BLaER1 (cell line): ENCODE measurements at regions not wholly inside any gene's neighbourhood (a gene's known extent, or its start where the extent isn't known, plus 50 kb on each side); places are given as distances from the start of the nearest gene placed in this dataset.

Source experiments
- H3K27ac ChIP-seq: shearing (Covaris generic); formaldehyde crosslinking; 2 replicates; pipeline ENCODE4 v1.8.1; 2022
- H3K27me3 ChIP-seq: shearing (Covaris generic); formaldehyde crosslinking; 2 replicates; pipeline ENCODE4 v1.8.1; 2022
- H3K36me3 ChIP-seq: shearing (Covaris generic); formaldehyde crosslinking; 2 replicates; pipeline ENCODE4 v1.8.1; 2022
- H3K4me1 ChIP-seq: shearing (Covaris generic); formaldehyde crosslinking; 2 replicates; pipeline ENCODE4 v1.8.1; 2022
- H3K4me2 ChIP-seq: shearing (Covaris generic); formaldehyde crosslinking; 2 replicates; pipeline ENCODE4 v1.8.1; 2022
- H3K4me3 ChIP-seq: shearing (Covaris generic); formaldehyde crosslinking; 2 replicates; pipeline ENCODE4 v1.8.1; 2022
- H3K9ac ChIP-seq: shearing (Covaris generic); formaldehyde crosslinking; 2 replicates; pipeline ENCODE4 v1.8.1; 2022
- H3K9me3 ChIP-seq: shearing (Covaris generic); formaldehyde crosslinking; 2 replicates; pipeline ENCODE4 v1.8.1; 2022
- H4K20me1 ChIP-seq: shearing (Covaris generic); formaldehyde crosslinking; 2 replicates; pipeline ENCODE4 v1.8.1; 2022
- Cebpa-rat ChIP-seq: shearing (Covaris generic); IDR thresholded peaks from 2 replicates; pipeline ENCODE4 v1.8.1; 2022

- H3K9me3 ChIP-seq = no peaks in the 10 kb centered on the region
- no peak overlapping the region for H3K4me3 ChIP-seq
- no peak overlapping the region for H3K9ac ChIP-seq
- no peak for TF ChIP-seq Cebpa-rat
- H3K27ac ChIP-seq = no peak overlapping the region
- no peak overlapping the region for H3K4me2 ChIP-seq
- no peaks in the 10 kb centered on the region for H4K20me1 ChIP-seq
- no peaks in the 10 kb centered on the region for H3K27me3 ChIP-seq
- H3K4me1 ChIP-seq = no peaks in the 10 kb centered on the region
- H3K36me3 ChIP-seq = no peaks in the 10 kb centered on the region
These were observed 744.8 kb upstream of the HS3ST1 start for GRCh38 chr4:12173496-12173895.

DNA sequence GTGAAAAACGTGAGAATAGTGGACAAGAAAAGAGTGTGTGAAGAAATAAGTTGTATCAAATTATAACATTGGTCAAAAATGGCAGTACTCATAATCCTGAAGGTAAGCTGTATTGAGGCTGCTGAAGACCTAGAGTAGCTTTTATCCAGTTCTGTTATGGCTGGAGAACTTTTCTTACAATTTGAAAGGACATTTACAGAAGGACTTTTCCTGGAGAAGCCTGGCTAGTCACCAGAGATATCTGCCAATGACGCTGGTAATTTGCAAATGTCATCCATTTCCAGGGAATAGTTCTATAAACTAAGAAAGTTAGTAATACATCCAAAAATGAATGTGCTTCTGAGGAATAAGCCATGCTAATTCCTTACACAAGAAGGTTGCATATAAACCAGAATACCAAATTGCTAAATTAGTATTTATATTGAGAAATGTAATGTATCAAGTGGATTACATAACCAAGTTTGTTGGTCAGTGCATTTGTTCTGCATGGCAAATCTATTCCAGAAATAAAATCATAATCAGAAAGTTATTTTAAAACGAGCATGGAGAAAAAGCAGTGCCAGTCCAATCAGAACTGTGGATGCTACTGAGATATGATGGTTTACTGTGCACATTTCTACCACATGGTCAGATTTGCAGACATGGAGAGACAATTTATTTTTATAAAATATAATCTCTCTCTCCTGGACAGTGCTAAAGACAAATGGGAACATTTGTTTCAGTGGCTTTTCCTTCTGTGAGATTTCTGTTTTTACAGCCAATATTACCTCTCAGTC is 743.7 kb upstream of the HS3ST1 start:
- Histone ChIP-seq H3K27ac (no peak overlapping the region), H4K20me1 (no peaks in the 10 kb centered on the region)

GRCh38 chr4:12170308-12170707 is 741.6 kb upstream of the HS3ST1 start:
- Histone ChIP-seq H4K20me1 (no peaks in the 10 kb centered on the region), H3K4me2 (no peak overlapping the region), H3K9ac (no peak overlapping the region), H3K9me3 (no peaks in the 10 kb centered on the region), H3K36me3 (no peaks in the 10 kb centered on the region), H3K27me3 (no peaks in the 10 kb centered on the region), H3K4me1 (no peaks in the 10 kb centered on the region), H3K4me3 (no peak overlapping the region), H3K27ac (no peak overlapping the region)
- no peak for TF ChIP-seq Cebpa-rat

More for the DNA sequence above, 743.7 kb upstream of the HS3ST1 start:
- no peaks in the 10 kb centered on the region for H3K27me3 ChIP-seq
- TF ChIP-seq Cebpa-rat = no peak
- H3K36me3 ChIP-seq = no peaks in the 10 kb centered on the region
- H3K4me1 ChIP-seq = no peaks in the 10 kb centered on the region
- H3K9ac ChIP-seq = no peak overlapping the region
- H3K4me3 ChIP-seq = no peak overlapping the region
- no peaks in the 10 kb centered on the region for H3K9me3 ChIP-seq
- no peak overlapping the region for H3K4me2 ChIP-seq

GRCh38 chr4:12165616-12166015 is 736.9 kb upstream of the HS3ST1 start:
- TF ChIP-seq Cebpa-rat = no peak
- no peaks in the 10 kb centered on the region for H3K27me3 ChIP-seq
- H4K20me1 ChIP-seq = no peaks in the 10 kb centered on the region
- no peaks in the 10 kb centered on the region for H3K4me1 ChIP-seq
- no peak overlapping the region for H3K4me2 ChIP-seq
- no peaks in the 10 kb centered on the region for H3K9me3 ChIP-seq
- H3K27ac ChIP-seq = no peak overlapping the region
- no peaks in the 10 kb centered on the region for H3K36me3 ChIP-seq
- no peak overlapping the region for H3K9ac ChIP-seq
- H3K4me3 ChIP-seq = no peak overlapping the region

DNA sequence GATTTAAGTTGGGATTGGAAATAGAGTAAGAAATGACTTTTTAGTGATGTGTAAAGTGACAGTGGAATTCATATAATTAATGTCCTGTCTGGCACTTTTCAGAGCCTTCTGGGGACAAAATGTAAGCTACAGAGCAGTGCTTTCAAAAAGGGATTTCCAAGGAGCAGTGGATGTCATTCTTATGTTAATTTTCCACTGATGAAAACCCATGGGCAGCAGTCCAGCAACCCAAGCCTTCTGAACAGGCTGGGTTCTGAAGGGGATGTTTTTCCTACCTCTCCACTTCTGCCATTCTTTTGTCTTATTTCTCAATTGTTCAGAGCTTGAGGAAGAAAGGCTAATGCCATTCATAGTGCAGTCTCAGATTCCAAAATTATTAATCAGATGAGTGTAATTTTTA is 717.6 kb upstream of the HS3ST1 start:
- Histone ChIP-seq H3K27ac (no peak overlapping the region), H3K36me3 (no peaks in the 10 kb centered on the region), H4K20me1 (no peaks in the 10 kb centered on the region), H3K27me3 (no peaks in the 10 kb centered on the region), H3K9me3 (no peaks in the 10 kb centered on the region), H3K4me1 (no peaks in the 10 kb centered on the region), H3K9ac (no peak overlapping the region), H3K4me2 (no peak overlapping the region), H3K4me3 (no peak overlapping the region)
- TF ChIP-seq Cebpa-rat = no peak

DNA sequence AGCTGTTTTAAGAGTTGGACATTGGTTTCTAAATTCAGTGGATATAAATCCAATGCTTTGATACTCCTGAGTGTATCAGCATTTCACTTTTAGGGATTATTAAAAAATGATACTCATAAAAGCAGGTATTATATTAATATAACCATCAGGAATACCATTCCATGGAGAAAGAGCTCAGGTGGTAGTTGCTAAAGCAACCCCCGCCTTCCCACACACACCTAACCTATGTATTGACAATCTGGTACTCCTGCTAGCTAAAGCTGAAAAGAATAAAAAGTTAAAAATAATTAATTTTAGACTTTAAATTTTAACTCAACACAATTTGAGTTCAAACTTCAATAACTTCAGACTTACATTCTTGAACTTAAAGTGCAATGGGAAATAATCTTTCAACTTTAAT is 717.1 kb upstream of the HS3ST1 start:
- no peaks in the 10 kb centered on the region for H3K4me1 ChIP-seq
- TF ChIP-seq Cebpa-rat = no peak
- H3K4me3 ChIP-seq = no peak overlapping the region
- no peak overlapping the region for H3K27ac ChIP-seq
- no peaks in the 10 kb centered on the region for H3K9me3 ChIP-seq
- H3K4me2 ChIP-seq = no peak overlapping the region
- no peaks in the 10 kb centered on the region for H3K36me3 ChIP-seq
- H3K9ac ChIP-seq = no peak overlapping the region
- H4K20me1 ChIP-seq = no peaks in the 10 kb centered on the region
- H3K27me3 ChIP-seq = no peaks in the 10 kb centered on the region

GRCh38 chr4:12145106-12145505 is 716.4 kb upstream of the HS3ST1 start:
- Histone ChIP-seq H3K4me3 (no peak overlapping the region), H3K9ac (no peak overlapping the region), H3K36me3 (no peaks in the 10 kb centered on the region), H4K20me1 (no peaks in the 10 kb centered on the region), H3K27me3 (no peaks in the 10 kb centered on the region), H3K27ac (no peak overlapping the region), H3K4me2 (no peak overlapping the region), H3K9me3 (no peaks in the 10 kb centered on the region), H3K4me1 (no peaks in the 10 kb centered on the region)
- TF ChIP-seq Cebpa-rat = no peak

- TF ChIP-seq Cebpa-rat = no peak
- Histone ChIP-seq H3K36me3 (no peaks in the 10 kb centered on the region), H3K4me3 (no peak overlapping the region)
These were observed 715.4 kb upstream of the HS3ST1 start for GRCh38 chr4:12144051-12144450.

DNA sequence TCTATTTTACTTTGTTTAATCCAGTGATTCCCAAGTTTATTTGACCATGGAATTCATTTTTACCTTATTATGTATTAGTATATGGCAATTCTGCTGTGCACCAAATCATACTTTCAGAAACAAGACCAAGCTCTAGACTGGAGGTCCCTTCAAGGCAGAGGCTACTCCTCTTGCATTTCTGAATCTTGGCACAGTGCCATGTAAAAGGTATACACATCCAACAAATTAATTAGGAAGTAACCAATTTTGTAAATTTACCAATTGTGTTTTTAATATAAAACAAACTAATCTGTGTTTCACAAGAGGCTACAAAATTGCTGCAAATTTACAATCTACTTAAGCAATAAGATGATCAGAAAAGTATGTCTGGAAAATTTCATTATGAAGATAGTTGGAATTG is 712.2 kb upstream of the HS3ST1 start:
- no peak for TF ChIP-seq Cebpa-rat
- H3K4me1 ChIP-seq = no peaks in the 10 kb centered on the region

More at GRCh38 chr4:12144051-12144450, 715.4 kb upstream of the HS3ST1 start:
- no peaks in the 10 kb centered on the region for H3K4me1 ChIP-seq
- no peak overlapping the region for H3K4me2 ChIP-seq
- H3K27ac ChIP-seq = no peak overlapping the region
- H3K9ac ChIP-seq = no peak overlapping the region
- no peaks in the 10 kb centered on the region for H4K20me1 ChIP-seq
- H3K27me3 ChIP-seq = no peaks in the 10 kb centered on the region
- no peaks in the 10 kb centered on the region for H3K9me3 ChIP-seq

DNA sequence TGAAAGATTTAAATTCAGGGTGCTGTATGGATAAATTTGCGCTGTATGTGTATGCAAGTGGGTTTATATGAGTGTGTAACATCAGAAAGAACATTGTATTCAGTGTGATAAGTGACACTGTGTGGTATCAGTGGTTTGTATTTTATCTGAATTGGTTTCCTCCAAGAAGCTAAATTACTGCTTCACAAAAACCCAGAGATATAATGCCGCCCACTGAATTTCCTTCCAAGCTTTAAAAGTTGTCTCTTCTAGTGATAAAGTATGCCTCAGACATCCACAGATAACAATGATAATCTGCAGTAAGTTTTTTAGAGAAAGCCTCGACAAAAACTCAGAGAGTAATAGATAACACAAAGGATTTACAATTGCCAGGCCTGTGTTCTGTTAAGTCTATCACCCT is 710.6 kb upstream of the HS3ST1 start:
- Histone ChIP-seq H3K27ac (no peak overlapping the region), H3K36me3 (no peaks in the 10 kb centered on the region), H3K27me3 (no peaks in the 10 kb centered on the region), H3K9me3 (no peaks in the 10 kb centered on the region), H3K4me1 (no peaks in the 10 kb centered on the region), H3K4me3 (no peak overlapping the region), H3K4me2 (no peak overlapping the region), H4K20me1 (no peaks in the 10 kb centered on the region), H3K9ac (no peak overlapping the region)
- TF ChIP-seq Cebpa-rat = no peak

More for the DNA sequence above, 712.2 kb upstream of the HS3ST1 start:
- Histone ChIP-seq H3K9ac (no peak overlapping the region), H3K9me3 (no peaks in the 10 kb centered on the region), H4K20me1 (no peaks in the 10 kb centered on the region), H3K4me3 (no peak overlapping the region), H3K4me2 (no peak overlapping the region), H3K27me3 (no peaks in the 10 kb centered on the region), H3K36me3 (no peaks in the 10 kb centered on the region), H3K27ac (no peak overlapping the region)
